ENCODE measurements at regions not wholly inside any gene's neighbourhood (a gene's known extent, or its start where the extent isn't known, plus 50 kb on each side); places are given as distances from the start of the nearest gene placed in this dataset.
A peak's percentile ranks its signal among the peaks of the same experiment; 100 is the strongest.

- FAIRE-seq (no peak), ATAC-seq (peak; percentile 70), DNase-seq (ENCODE audit: low spot score) (peak; percentile 2)
- Histone ChIP-seq H3K79me2 (ENCODE audit: insufficient read depth, low read length) (no peaks in the 10 kb centered on the region), H3K4me3 (replicated peaks in 1 of 3; ENCODE audit: insufficient read depth in 1 of 3, low read depth in 2 of 3, low read length in 3 of 3) (no peak overlapping the region), H2AFZ (ENCODE audit: low read length) (no peak overlapping the region), H3K4me1 (ENCODE audit: insufficient read depth, low read length) (no peaks in the 10 kb centered on the region), H3K9ac (ENCODE audit: insufficient read depth, low read depth, low read length) (no peak overlapping the region), H3K9me3 (ENCODE audit: low read length) (no peaks in the 10 kb centered on the region), H3K4me2 (ENCODE audit: low read depth, low read length) (no peak overlapping the region), H3K27me3 (ENCODE audit: control insufficient read depth in 1 of 2, insufficient read depth in 2 of 2, low read length in 2 of 2) (no peaks in the 10 kb centered on the region), H3K27ac (ENCODE audit: extremely low read length, insufficient read depth, low read length) (no peak overlapping the region), H4K20me1 (ENCODE audit: insufficient read depth, low read length) (no peaks in the 10 kb centered on the region), H3K36me3 (replicated peaks in 1 of 2; ENCODE audit: control insufficient read depth in 1 of 2, insufficient read depth in 2 of 2, low read length in 2 of 2) (no peaks in the 10 kb centered on the region)
- ChIA-PET CTCF (ENCODE audit: low intra/inter-chr PET ratio, low total read pairs) (interaction anchor here (1.2 kb wide), 1 partner anchor 724 kb away, joined by 3 read pairs; no protein-coding TSS in a partner anchor), POLR2A (no interaction called here)
- intact Hi-C loops (cut with micrococcal nuclease; ENCODE audit: unreplicated experiment) = loop anchor here (1.0 to 5.0 kb wide), 2 partner anchors 725 to 744 kb away; no protein-coding TSS in a partner anchor
- in situ Hi-C loops (cut with HindIII; ENCODE audit: extremely low pct_ligation_motif_present, low pct_unique_long_range_greater_than_20kb) = loop anchor here (10.0 kb wide), 1 partner anchor 726 kb away; no protein-coding TSS in a partner anchor
- no TSS peak for BruUV-seq (replicated peaks)
- TF ChIP-seq CTCF (CRISPR knock-in tag; IDR thresholded peaks at IDR 0.05) (peak; percentile 31; the same call in 1 of the 2 replicates), STAG1 (CRISPR knock-in tag; IDR thresholded peaks at IDR 0.05) (peak; percentile 41; the same call in 1 of the 2 replicates), NR0B2 (CRISPR knock-in tag; IDR thresholded peaks at IDR 0.05) (no peak)
Observed at GRCh38 chrX:125131164-125131563, 188.5 kb upstream of the TEX13C start.

GRCh38 chrX:125132274-125132673, 187.4 kb upstream of the TEX13C start:
- Histone ChIP-seq H4K20me1 (ENCODE audit: insufficient read depth, low read length) (no peaks in the 10 kb centered on the region), H3K9ac (ENCODE audit: insufficient read depth, low read depth, low read length) (no peak overlapping the region), H3K4me1 (ENCODE audit: insufficient read depth, low read length) (no peaks in the 10 kb centered on the region), H3K9me3 (ENCODE audit: low read length) (no peaks in the 10 kb centered on the region), H3K4me2 (ENCODE audit: low read depth, low read length) (no peak overlapping the region), H2AFZ (ENCODE audit: low read length) (no peak overlapping the region), H3K79me2 (ENCODE audit: insufficient read depth, low read length) (no peaks in the 10 kb centered on the region), H3K36me3 (replicated peaks in 1 of 2; ENCODE audit: control insufficient read depth in 1 of 2, insufficient read depth in 2 of 2, low read length in 2 of 2) (no peaks in the 10 kb centered on the region), H3K27ac (ENCODE audit: extremely low read length, insufficient read depth, low read length) (no peak overlapping the region), H3K4me3 (replicated peaks in 1 of 3; ENCODE audit: insufficient read depth in 1 of 3, low read depth in 2 of 3, low read length in 3 of 3) (no peak overlapping the region), H3K27me3 (ENCODE audit: control insufficient read depth in 1 of 2, insufficient read depth in 2 of 2, low read length in 2 of 2) (no peaks in the 10 kb centered on the region)
- WGBS (ENCODE audit: low lambda C conversion rate) = 0% methylated on average over 2 of the region's 2 CpGs
- no TSS peak for BruUV-seq (replicated peaks)
- no peak for ATAC-seq
- peak; percentile 0 for DNase-seq (ENCODE audit: low spot score)
- intact Hi-C loops (cut with micrococcal nuclease; ENCODE audit: unreplicated experiment) (loop anchor here (5.0 kb wide), 1 partner anchor 745 kb away; no protein-coding TSS in a partner anchor), in situ Hi-C loops (cut with HindIII; ENCODE audit: extremely low pct_ligation_motif_present, low pct_unique_long_range_greater_than_20kb) (loop anchor here (10.0 kb wide), 1 partner anchor 727 kb away; no protein-coding TSS in a partner anchor)
- CTCF ChIA-PET (ENCODE audit: low intra/inter-chr PET ratio, low total read pairs) = interaction anchor here (1.2 kb wide), 1 partner anchor 725 kb away, joined by 3 read pairs; no protein-coding TSS in a partner anchor
- POLR2A ChIA-PET = no interaction called here
- FAIRE-seq = no peak
- TF ChIP-seq CTCF (CRISPR knock-in tag; IDR thresholded peaks at IDR 0.05) = 0 out of 2 replicates have a peak, but pooled peaks have one; percentile 22
- no peak for TF ChIP-seq CHCHD3 (CRISPR knock-in tag; IDR thresholded peaks at IDR 0.05)
- no peak for TF ChIP-seq MTERF4 (CRISPR knock-in tag; IDR thresholded peaks at IDR 0.05)
- peak; percentile 25; the same call in 1 of the 2 replicates for TF ChIP-seq STAG1 (CRISPR knock-in tag; IDR thresholded peaks at IDR 0.05)
